H9 (cell line): ENCODE measurements at regions not wholly inside any gene's neighbourhood (a gene's known extent, or its start where the extent isn't known, plus 50 kb on each side); places are given as distances from the start of the nearest gene placed in this dataset.

Experiments used
- DNase-seq: peaks from one replicate; pipeline ENCODE4 v3.0.0-alpha.2; 2017
- H2AFZ ChIP-seq: one replicate; pipeline ENCODE4 v1.6.1; 2013; ENCODE audit warnings: mild to moderate bottlenecking, low read length, control low read depth, moderate library complexity
- H2AK5ac ChIP-seq: 2 replicates; pipeline ENCODE4 v1.6.1; 2013; ENCODE audit warnings: low read length, control low read depth, mixed read lengths; ENCODE audit not compliant: insufficient read length
- H2BK120ac ChIP-seq: one replicate; pipeline ENCODE4 v1.6.1; 2013; ENCODE audit warnings: low read depth, mild to moderate bottlenecking, low read length, control low read depth, inconsistent platforms; ENCODE audit not compliant: poor library complexity, severe bottlenecking
- H2BK12ac ChIP-seq: 2 replicates; pipeline ENCODE4 v1.6.1; 2013; ENCODE audit warnings: low read length, control low read depth, mixed read lengths, low read depth; ENCODE audit not compliant: insufficient read length
- H2BK15ac ChIP-seq: 2 replicates; pipeline ENCODE4 v1.6.1; 2013; ENCODE audit warnings: low read depth, low read length, control low read depth
- H2BK20ac ChIP-seq: one replicate; pipeline ENCODE4 v1.6.1; 2013; ENCODE audit warnings: low read depth, mild to moderate bottlenecking, low read length, control low read depth, inconsistent platforms; ENCODE audit not compliant: poor library complexity, severe bottlenecking
- H2BK5ac ChIP-seq: 2 replicates; pipeline ENCODE4 v1.6.1; 2013; ENCODE audit warnings: low read length, control low read depth, mixed read lengths; ENCODE audit not compliant: insufficient read length
- H3K14ac ChIP-seq: 2 replicates; pipeline ENCODE4 v1.6.1; 2013; ENCODE audit warnings: low read length, control low read depth; ENCODE audit not compliant: insufficient read depth
- H3K18ac ChIP-seq: 2 replicates; pipeline ENCODE4 v1.6.1; 2013; ENCODE audit warnings: low read depth, mild to moderate bottlenecking, mixed read lengths, low read length, control low read depth; ENCODE audit not compliant: insufficient read length
- H3K23ac ChIP-seq: 2 replicates; pipeline ENCODE4 v1.6.1; 2013; ENCODE audit warnings: low read length, control low read depth, mixed read lengths, low read depth; ENCODE audit not compliant: insufficient read length
- H3K23me2 ChIP-seq: 2 replicates; pipeline ENCODE4 v1.6.1; 2013; ENCODE audit warnings: low read depth, mild to moderate bottlenecking, mixed read lengths, low read length, control low read depth; ENCODE audit not compliant: insufficient read length, poor library complexity, severe bottlenecking
- H3K27ac ChIP-seq: 2 replicates; pipeline ENCODE4 v1.5.1; 2013; ENCODE audit warnings: low read length, control low read depth, mixed read lengths, low read depth; ENCODE audit not compliant: insufficient read length
- H3K27me3 ChIP-seq: 2 replicates; pipeline ENCODE4 v1.6.1; 2013; ENCODE audit warnings: low read length, control low read depth, inconsistent platforms; ENCODE audit not compliant: insufficient read depth
- H3K4ac ChIP-seq: 2 replicates; pipeline ENCODE4 v1.6.1; 2013; ENCODE audit warnings: low read depth, mild to moderate bottlenecking, control low read depth, inconsistent platforms, low read length, moderate library complexity
- H3K4me1 ChIP-seq: 2 replicates; pipeline ENCODE4 v1.6.1; 2013; ENCODE audit warnings: low read length, control low read depth, inconsistent platforms; ENCODE audit not compliant: insufficient read depth
- H3K4me2 ChIP-seq: 2 replicates; pipeline ENCODE4 v1.6.1; 2013; ENCODE audit warnings: low read length, control low read depth, mixed read lengths; ENCODE audit not compliant: insufficient read length, insufficient read depth
- H3K56ac ChIP-seq: 2 replicates; pipeline ENCODE4 v1.6.1; 2013; ENCODE audit warnings: low read depth, mild to moderate bottlenecking, mixed read lengths, low read length, control low read depth; ENCODE audit not compliant: insufficient read length
- H3K79me1 ChIP-seq: 2 replicates; pipeline ENCODE4 v1.6.1; 2013; ENCODE audit warnings: low read depth, mild to moderate bottlenecking, moderate library complexity, low read length, control low read depth, inconsistent platforms; ENCODE audit not compliant: insufficient read depth, poor library complexity, severe bottlenecking
- H3K79me2 ChIP-seq: 2 replicates; pipeline ENCODE4 v1.6.1; 2013; ENCODE audit warnings: low read length, control low read depth, inconsistent platforms; ENCODE audit not compliant: insufficient read depth
- H3K9ac ChIP-seq: 2 replicates; pipeline ENCODE4 v1.6.1; 2013; ENCODE audit warnings: low read length, control low read depth, mixed read lengths; ENCODE audit not compliant: insufficient read length; ENCODE audit errors: extremely low read depth
- H3K9me3 ChIP-seq: one replicate; pipeline ENCODE4 v1.6.1; 2013; ENCODE audit warnings: low read depth, low read length, inconsistent platforms; ENCODE audit not compliant: control insufficient read depth
- H3T11ph ChIP-seq: one replicate; pipeline ENCODE4 v1.6.1; 2013; ENCODE audit warnings: mild to moderate bottlenecking, low read length, control low read depth, inconsistent platforms
- H4K20me1 ChIP-seq: one replicate; pipeline ENCODE4 v1.6.1; 2013; ENCODE audit not compliant: control insufficient read depth, insufficient read length, insufficient read depth
- H4K5ac ChIP-seq: 2 replicates; pipeline ENCODE4 v1.6.1; 2013; ENCODE audit warnings: low read depth, mild to moderate bottlenecking, mixed read lengths, low read length, control low read depth; ENCODE audit not compliant: insufficient read length
- H4K8ac ChIP-seq: replicated peaks from 2 replicates; pipeline ENCODE4 v1.6.1; 2013; ENCODE audit warnings: low read length, control low read depth, mixed read lengths, low read depth; ENCODE audit not compliant: insufficient read length
- H4K91ac ChIP-seq: 2 replicates; pipeline ENCODE4 v1.6.1; 2013; ENCODE audit warnings: low read depth, mild to moderate bottlenecking, moderate library complexity, mixed read lengths, low read length, control low read depth; ENCODE audit not compliant: insufficient read length
- H3K27ac Mint-ChIP-seq, 3 experiments: 2 replicates in 2 of 3; 3 replicates in 1 of 3; pipeline ENCODE4 v1.8.0; 2020 to 2021; ENCODE audit warnings: mixed read lengths in 3 of 3, mild to moderate bottlenecking in 1 of 3, moderate library complexity in 1 of 3
- H3K27me3 Mint-ChIP-seq: 2 replicates; pipeline ENCODE4 v1.8.0; 2021; ENCODE audit warnings: low read depth, mild to moderate bottlenecking, moderate library complexity, mixed read lengths
- H3K36me3 Mint-ChIP-seq, 3 experiments: 2 replicates in 2 of 3; 3 replicates in 1 of 3; pipeline ENCODE4 v1.8.0; 2020 to 2021; ENCODE audit warnings: low read depth in 3 of 3, mixed read lengths in 3 of 3; ENCODE audit not compliant: insufficient read depth in 1 of 3
- H3K4me1 Mint-ChIP-seq, 2 experiments: 2 replicates each; pipeline ENCODE4 v1.8.0; 2020; ENCODE audit warnings: mixed read lengths in 2 of 2
- H3K4me3 Mint-ChIP-seq, 2 experiments: 2 replicates in 1 of 2; 3 replicates in 1 of 2; pipeline ENCODE4 v1.8.0; 2020 to 2021; ENCODE audit warnings: mild to moderate bottlenecking in 2 of 2, mixed read lengths in 2 of 2, moderate library complexity in 1 of 2
- H3K9me3 Mint-ChIP-seq, 2 experiments: 2 replicates in 1 of 2; 3 replicates in 1 of 2; pipeline ENCODE4 v1.8.0; 2020; ENCODE audit warnings: mild to moderate bottlenecking in 2 of 2, mixed read lengths in 2 of 2, moderate library complexity in 1 of 2
- CTCF ChIP-seq: fragments of 200-600 bp; sonication (generic); conservative IDR thresholded peaks from 3 replicates; pipeline ENCODE4 v1.8.0; 2021; ENCODE audit warnings: antibody characterized with exemption, mild to moderate bottlenecking
- WGBS: extraction: QIAGEN DNeasy Blood & Tissue Kit; methylation state at CpG from one replicate; pipeline ENCODE4 v1.1.7; 2013; ENCODE audit warnings: missing lambda C conversion rate, low lambda C conversion rate, mixed read lengths; ENCODE audit not compliant: insufficient read length; ENCODE audit errors: extremely low coverage; 5-methylcytosine and 5-hydroxymethylcytosine counted together

GRCh38 chr22:22120160-22120559 is 124.4 kb upstream of the VPREB1 start:
- no peak for DNase-seq
- Histone ChIP-seq H3K27ac (no peak overlapping the region), H4K20me1 (no peaks in the 10 kb centered on the region), H2BK15ac (no peak overlapping the region), H2AK5ac (no peak overlapping the region), H3K18ac (no peak overlapping the region), H2BK5ac (no peak overlapping the region), H3K9ac (no peak overlapping the region), H4K5ac (no peak overlapping the region), H2BK20ac (no peak overlapping the region), H3K9me3 (no peaks in the 10 kb centered on the region), H2BK120ac (no peak overlapping the region), H3K23ac (no peak overlapping the region), H3K27me3 (peaks cover 23% of the 10 kb centered on the region; the same call in 1 of the 2 replicates), H3K14ac (no peak overlapping the region), H3K79me2 (no peaks in the 10 kb centered on the region), H2BK12ac (no peak overlapping the region), H3K56ac (no peak overlapping the region), H3K4me1 (no peaks in the 10 kb centered on the region), H3K23me2 (no peaks in the 10 kb centered on the region), H2AFZ (no peak overlapping the region), H3T11ph (no peak overlapping the region), H3K79me1 (no peaks in the 10 kb centered on the region), H3K4ac (no peak overlapping the region), H4K91ac (no peak overlapping the region), H4K8ac (no peak overlapping the region), H3K4me2 (no peak overlapping the region)
- Mint-ChIP-seq H3K36me3 (no peaks in the 10 kb centered on the region), H3K4me3 (no peak overlapping the region), H3K27ac (no peak overlapping the region), H3K4me1 (peaks cover 0 to 3% of the 10 kb centered on the region in 2 experiments; a peak in 1 of 4 replicates), H3K27me3 (peaks cover 79% of the 10 kb centered on the region), H3K9me3 (peaks cover 0 to 3% of the 10 kb centered on the region in 2 experiments; a peak in 1 of 5 replicates)
- TF ChIP-seq CTCF = no peak
- no CpG with 5 or more reads among the region's 3 CpGs for WGBS
